ENCODE measurements at regions not wholly inside any gene's neighbourhood (a gene's known extent, or its start where the extent isn't known, plus 50 kb on each side); places are given as distances from the start of the nearest gene placed in this dataset.

- no peak overlapping the region for H3K27ac ChIP-seq
- TF ChIP-seq CTCF (conservative IDR thresholded peaks at IDR 0.05), result no peak
Observed at GRCh38 chr1:79599257-79599656, 592.7 kb upstream of the ADGRL4 start.

- no peak overlapping the region for H3K27ac ChIP-seq
- no peak for TF ChIP-seq CTCF (conservative IDR thresholded peaks at IDR 0.05)
Observed at GRCh38 chr1:79595931-79596330, 589.4 kb upstream of the ADGRL4 start.

- no peak for TF ChIP-seq CTCF (conservative IDR thresholded peaks at IDR 0.05)
- H3K27ac ChIP-seq, result no peak overlapping the region
Observed at GRCh38 chr1:79594121-79594698, 587.7 kb upstream of the ADGRL4 start.

- no peak for TF ChIP-seq CTCF (conservative IDR thresholded peaks at IDR 0.05)
- H3K27ac ChIP-seq, result no peak overlapping the region
Observed at GRCh38 chr1:79592707-79593106, 586.2 kb upstream of the ADGRL4 start.

GRCh38 chr1:79588719-79589118 lies 582.2 kb upstream of the ADGRL4 start:
- no peak overlapping the region for H3K27ac ChIP-seq

GRCh38 chr1:79587229-79587628 lies 580.7 kb upstream of the ADGRL4 start:
- TF ChIP-seq CTCF (conservative IDR thresholded peaks at IDR 0.05), result peak; percentile 30

More at GRCh38 chr1:79588719-79589118, 582.2 kb upstream of the ADGRL4 start:
- no peak for TF ChIP-seq CTCF (conservative IDR thresholded peaks at IDR 0.05)

GRCh38 chr1:79585801-79586200 lies 579.3 kb upstream of the ADGRL4 start:
- no peak for TF ChIP-seq CTCF (conservative IDR thresholded peaks at IDR 0.05)
- H3K27ac ChIP-seq, result no peak overlapping the region

More at GRCh38 chr1:79587229-79587628, 580.7 kb upstream of the ADGRL4 start:
- no peak overlapping the region for H3K27ac ChIP-seq
